HEK293T (cell line): ENCODE measurements at regions not wholly inside any gene's neighbourhood (a gene's known extent, or its start where the extent isn't known, plus 50 kb on each side); places are given as distances from the start of the nearest gene placed in this dataset.

Experiments used
- BHLHE40 ChIP-seq: fragments of 450-650 bp; IDR thresholded peaks from 2 replicates; pipeline ENCODE4 v1.6.1; 2016; ENCODE audit warnings: mild to moderate bottlenecking, moderate library complexity, borderline replicate concordance
- HDGF ChIP-seq: fragments of 450-650 bp; IDR thresholded peaks from 2 replicates; pipeline ENCODE4 v1.6.1; 2017; ENCODE audit warnings: antibody characterized with exemption, borderline replicate concordance
- TARDBP ChIP-seq: fragments of 450-650 bp; IDR thresholded peaks from 2 replicates; pipeline ENCODE4 v1.6.1; 2016

- TF ChIP-seq TARDBP: no peak
- TF ChIP-seq BHLHE40: no peak
- TF ChIP-seq HDGF: no peak
These were observed 239.1 kb upstream of the HTR2A start for GRCh38 chr13:47135800-47136503.
